ENCODE measurements at regions not wholly inside any gene's neighbourhood (a gene's known extent, or its start where the extent isn't known, plus 50 kb on each side); places are given as distances from the start of the nearest gene placed in this dataset.

- H3K4me3 Mint-ChIP-seq = no peak overlapping the region
- H3K9me3 Mint-ChIP-seq = peaks cover 15% of the 10 kb centered on the region
- H3K27me3 Mint-ChIP-seq (ENCODE audit: insufficient read depth) = peaks cover 6% of the 10 kb centered on the region
- TF ChIP-seq CTCF (IDR thresholded peaks at IDR 0.05) = no peak
- H3K4me1 Mint-ChIP-seq (ENCODE audit: low read depth) = no peaks in the 10 kb centered on the region
- no peaks in the 10 kb centered on the region for H3K36me3 Mint-ChIP-seq (ENCODE audit: low read depth)
- DNase-seq = no peak
- H3K27ac Mint-ChIP-seq = no peak overlapping the region
These were observed 594.6 kb downstream of the PTPRU start for GRCh38 chr1:29830916-29831315.

- Mint-ChIP-seq H3K27ac (no peak overlapping the region), H3K4me1 (ENCODE audit: low read depth) (no peaks in the 10 kb centered on the region), H3K9me3 (peaks cover 15% of the 10 kb centered on the region), H3K4me3 (no peak overlapping the region), H3K36me3 (ENCODE audit: low read depth) (no peaks in the 10 kb centered on the region), H3K27me3 (ENCODE audit: insufficient read depth) (peaks cover 2% of the 10 kb centered on the region)
- no peak for DNase-seq
- no peak for TF ChIP-seq CTCF (IDR thresholded peaks at IDR 0.05)
These were observed 594.1 kb downstream of the PTPRU start for GRCh38 chr1:29830383-29830782.

GRCh38 chr1:29829448-29830344 is 593.4 kb downstream of the PTPRU start:
- Mint-ChIP-seq H3K4me1 (ENCODE audit: low read depth) (no peaks in the 10 kb centered on the region), H3K27me3 (ENCODE audit: insufficient read depth) (peaks cover 2% of the 10 kb centered on the region; the same call in 1 of the 2 replicates), H3K9me3 (peaks cover 15% of the 10 kb centered on the region), H3K4me3 (no peak overlapping the region), H3K27ac (no peak overlapping the region), H3K36me3 (ENCODE audit: low read depth) (no peaks in the 10 kb centered on the region)
- no peak for DNase-seq
- no peak for TF ChIP-seq CTCF (IDR thresholded peaks at IDR 0.05)

GRCh38 chr1:29828526-29829447 is 592.5 kb downstream of the PTPRU start:
- Mint-ChIP-seq H3K4me3 (no peak overlapping the region), H3K36me3 (ENCODE audit: low read depth) (no peaks in the 10 kb centered on the region), H3K27ac (no peak overlapping the region), H3K9me3 (peaks cover 15% of the 10 kb centered on the region; the same call in 1 of the 2 replicates), H3K27me3 (ENCODE audit: insufficient read depth) (peaks cover 2% of the 10 kb centered on the region; the same call in 1 of the 2 replicates), H3K4me1 (ENCODE audit: low read depth) (no peaks in the 10 kb centered on the region)
- TF ChIP-seq CTCF (IDR thresholded peaks at IDR 0.05) = no peak
- DNase-seq = no peak

GRCh38 chr1:29827801-29828525 is 591.6 kb downstream of the PTPRU start:
- TF ChIP-seq CTCF (IDR thresholded peaks at IDR 0.05) = no peak
- peaks cover 15% of the 10 kb centered on the region; the same call in 1 of the 2 replicates for H3K9me3 Mint-ChIP-seq
- no peak overlapping the region for H3K27ac Mint-ChIP-seq
- H3K27me3 Mint-ChIP-seq (ENCODE audit: insufficient read depth) = peaks cover 2% of the 10 kb centered on the region; the same call in 1 of the 2 replicates
- no peak for DNase-seq
- no peaks in the 10 kb centered on the region for H3K36me3 Mint-ChIP-seq (ENCODE audit: low read depth)
- no peaks in the 10 kb centered on the region for H3K4me1 Mint-ChIP-seq (ENCODE audit: low read depth)
- H3K4me3 Mint-ChIP-seq = no peak overlapping the region

Measured in HFFc6 (cell line).